Adipocyte (in vitro differentiated cells): ENCODE measurements at regions not wholly inside any gene's neighbourhood (a gene's known extent, or its start where the extent isn't known, plus 50 kb on each side); places are given as distances from the start of the nearest gene placed in this dataset.

Experiments
- DNase-seq: peaks from one replicate; pipeline ENCODE4 v3.0.0-alpha.2; 2015; ENCODE audit warnings: low read depth
- H3K27me3 ChIP-seq: replicated peaks from 2 replicates; pipeline ENCODE4 v1.7.0; 2013; ENCODE audit warnings: mild to moderate bottlenecking, low read length, moderate library complexity; ENCODE audit not compliant: control insufficient read depth, insufficient read depth
- H3K36me3 ChIP-seq: 2 replicates; pipeline ENCODE4 v1.7.0; 2013; ENCODE audit warnings: low read length, mild to moderate bottlenecking, moderate library complexity; ENCODE audit not compliant: control insufficient read depth, insufficient read depth, severe bottlenecking
- H3K4me1 ChIP-seq: 2 replicates; pipeline ENCODE4 v1.7.0; 2013; ENCODE audit warnings: mild to moderate bottlenecking, low read length, moderate library complexity; ENCODE audit not compliant: control insufficient read depth, insufficient read depth
- H3K4me3 ChIP-seq: 2 replicates; pipeline ENCODE4 v1.7.0; 2013; ENCODE audit warnings: mild to moderate bottlenecking, low read length, moderate library complexity
- H3K9ac ChIP-seq: 2 replicates; pipeline ENCODE4 v1.7.0; 2013; ENCODE audit warnings: mild to moderate bottlenecking, low read length, moderate library complexity
- H3K9me3 ChIP-seq: 2 replicates; pipeline ENCODE4 v1.7.0; 2013; ENCODE audit warnings: mild to moderate bottlenecking, low read length, moderate library complexity; ENCODE audit not compliant: control insufficient read depth

DNA sequence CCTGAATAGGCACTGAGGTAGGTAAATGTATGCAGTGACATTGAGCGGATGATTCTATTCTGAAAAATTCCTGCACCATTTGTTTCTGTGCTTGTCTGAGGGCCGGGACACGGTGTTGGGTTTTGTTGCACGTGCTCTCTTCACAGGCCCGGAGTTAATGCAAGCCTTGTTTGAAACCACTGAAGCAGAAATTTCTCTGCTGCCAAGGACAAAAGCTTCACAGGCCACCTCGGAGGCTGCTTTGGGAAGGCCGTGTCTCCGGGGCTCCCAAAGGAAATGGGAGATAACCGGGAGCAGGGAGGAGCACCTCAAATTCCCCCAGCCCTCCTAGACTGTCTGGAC, 179.4 kb downstream of the OPA1 start:
- Histone ChIP-seq H3K9ac (no peak overlapping the region), H3K4me1 (peaks cover 26% of the 10 kb centered on the region), H3K4me3 (no peak overlapping the region), H3K36me3 (no peaks in the 10 kb centered on the region), H3K9me3 (no peaks in the 10 kb centered on the region), H3K27me3 (peaks cover 32% of the 10 kb centered on the region)
- no peak for DNase-seq

DNA sequence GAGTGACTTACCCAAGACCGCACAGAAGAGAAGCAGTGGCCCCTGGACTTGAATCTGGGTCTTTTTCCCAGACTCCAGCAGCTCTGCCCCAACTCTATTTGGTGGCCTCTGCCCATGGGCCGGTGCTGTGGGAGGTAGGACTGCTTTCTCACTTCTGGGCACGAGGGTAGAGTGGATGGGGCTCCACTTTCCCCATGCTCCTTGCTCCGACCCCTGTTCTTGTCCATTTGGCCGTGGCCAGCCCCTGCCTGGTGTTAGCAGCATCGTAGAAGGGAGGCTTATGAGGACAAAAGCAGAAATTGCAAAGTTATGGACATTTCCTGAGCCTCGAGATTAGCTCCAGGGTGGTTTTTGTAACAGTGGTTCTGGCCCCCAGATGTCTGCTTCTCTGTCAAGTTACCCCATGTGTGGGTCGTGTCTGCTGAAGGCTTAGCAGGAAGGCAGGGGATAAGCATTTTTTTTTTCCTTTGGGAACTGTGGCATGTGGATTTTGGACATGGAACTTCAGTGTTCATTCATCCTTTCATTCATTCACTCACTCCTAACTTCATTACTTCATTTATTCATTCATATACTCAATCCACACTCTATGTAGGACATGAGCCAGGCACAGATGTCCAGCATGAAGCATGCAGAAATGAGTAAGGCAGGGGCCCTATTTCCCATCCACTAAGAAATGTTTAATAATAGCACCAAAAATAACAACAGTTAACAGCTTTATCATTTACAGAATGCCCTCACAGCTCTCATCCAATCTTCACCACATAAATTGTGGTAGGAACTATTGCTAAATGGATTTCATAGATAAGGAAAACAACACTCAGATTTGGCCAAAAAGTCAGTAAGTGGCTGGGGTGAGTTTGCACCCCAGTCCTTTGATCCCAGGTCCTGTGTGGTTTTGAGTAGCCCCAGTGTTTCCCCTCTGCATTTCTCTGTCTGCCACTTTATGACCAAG, 180.5 kb downstream of the OPA1 start:
- H3K36me3 ChIP-seq: no peaks in the 10 kb centered on the region
- H3K9ac ChIP-seq: no peak overlapping the region
- no peak overlapping the region for H3K4me3 ChIP-seq
- peaks cover 16% of the 10 kb centered on the region for H3K4me1 ChIP-seq
- no peaks in the 10 kb centered on the region for H3K9me3 ChIP-seq
- no peak for DNase-seq
- peaks cover 35% of the 10 kb centered on the region for H3K27me3 ChIP-seq

DNA sequence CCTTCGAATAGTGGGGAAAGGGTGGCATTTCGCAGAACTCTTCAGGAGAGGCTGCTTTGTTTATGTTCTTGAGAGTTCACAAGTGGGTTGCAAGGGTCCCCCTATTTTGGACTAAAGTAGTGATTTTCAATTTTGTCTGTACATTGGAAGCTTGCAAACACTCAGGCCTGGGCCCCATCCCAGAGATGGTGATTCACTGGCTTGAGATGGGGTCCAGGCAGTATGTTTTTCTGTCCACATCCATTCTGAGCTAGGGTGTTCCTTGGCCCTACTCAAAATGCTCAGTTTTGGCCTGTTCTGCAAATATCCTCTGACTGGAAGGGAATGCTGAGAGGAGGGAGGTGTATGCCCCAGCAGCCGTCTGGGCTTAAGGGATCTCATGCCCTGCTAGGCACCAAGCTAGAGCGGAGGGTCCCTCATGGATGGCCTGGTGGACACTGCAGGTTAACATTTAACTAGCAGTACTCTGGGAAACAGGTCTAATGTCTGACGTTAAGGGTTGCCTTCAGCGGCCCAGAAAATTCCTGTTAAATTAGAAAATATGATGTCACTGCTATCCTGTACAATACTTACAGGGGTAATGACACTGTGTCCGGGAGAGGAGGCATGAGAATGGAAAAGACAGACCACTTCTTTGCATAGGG, 181.4 kb downstream of the OPA1 start:
- Histone ChIP-seq H3K9ac (no peak overlapping the region), H3K9me3 (no peaks in the 10 kb centered on the region), H3K4me1 (peaks cover 16% of the 10 kb centered on the region), H3K36me3 (no peaks in the 10 kb centered on the region), H3K27me3 (peaks cover 44% of the 10 kb centered on the region), H3K4me3 (no peak overlapping the region)
- no peak for DNase-seq

DNA sequence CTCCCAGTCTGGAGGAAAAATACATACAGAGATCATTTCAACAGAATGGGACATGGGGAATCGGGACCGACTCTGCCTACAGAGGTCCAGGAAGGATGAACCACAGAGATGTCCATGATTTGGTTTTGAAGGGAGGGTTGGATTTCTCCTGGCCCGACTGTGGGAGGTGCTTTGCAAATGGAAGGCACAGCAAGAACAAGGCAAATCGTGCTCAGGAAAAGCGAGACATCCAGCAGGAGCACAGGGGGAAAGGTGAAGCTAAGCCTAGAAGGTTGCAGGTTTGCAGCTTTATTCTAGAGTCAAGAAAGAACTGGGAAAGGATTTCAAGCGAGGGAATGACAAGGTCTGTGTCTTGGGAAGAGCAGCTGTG, 181.9 kb downstream of the OPA1 start:
- H3K27me3 ChIP-seq: peaks cover 48% of the 10 kb centered on the region
- DNase-seq: no peak
- no peaks in the 10 kb centered on the region for H3K36me3 ChIP-seq
- H3K9ac ChIP-seq: no peak overlapping the region
- H3K9me3 ChIP-seq: no peaks in the 10 kb centered on the region
- H3K4me1 ChIP-seq: peaks cover 16% of the 10 kb centered on the region
- H3K4me3 ChIP-seq: no peak overlapping the region

DNA sequence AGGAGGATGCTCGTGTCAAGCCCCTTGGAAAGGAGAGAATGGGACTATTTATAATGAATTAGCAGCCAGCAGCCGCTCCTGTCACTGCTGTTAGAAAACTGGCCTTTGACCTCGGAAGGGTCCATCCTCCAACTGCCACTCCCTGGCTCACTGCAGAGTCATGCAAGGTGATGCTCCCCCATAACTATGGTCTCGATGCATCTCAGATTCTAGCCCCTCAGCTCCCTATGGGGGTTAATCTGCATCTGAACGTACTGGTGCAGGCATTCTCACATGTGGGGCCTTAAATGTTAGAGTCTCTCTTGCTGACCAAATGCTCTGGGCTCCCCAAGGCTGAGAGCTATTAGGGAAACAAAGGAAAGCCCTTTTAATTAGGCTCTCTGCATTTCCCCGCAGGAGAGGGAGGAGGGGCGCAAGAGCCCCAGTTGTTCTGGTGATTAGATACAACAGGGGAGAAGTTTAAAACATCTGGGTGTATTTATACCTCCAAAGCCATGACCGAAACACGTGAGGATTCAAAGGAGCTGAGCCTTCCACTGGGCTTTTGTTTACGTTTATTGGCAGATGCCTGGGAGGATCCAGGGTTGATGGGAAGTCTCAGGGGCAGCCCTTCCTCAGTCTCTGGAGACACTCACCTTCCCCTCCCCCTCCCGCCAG, 182.5 kb downstream of the OPA1 start:
- Histone ChIP-seq H3K9me3 (no peaks in the 10 kb centered on the region), H3K4me1 (peaks cover 18% of the 10 kb centered on the region), H3K36me3 (no peaks in the 10 kb centered on the region), H3K4me3 (no peak overlapping the region), H3K27me3 (peaks cover 52% of the 10 kb centered on the region), H3K9ac (no peak overlapping the region)
- no peak for DNase-seq

DNA sequence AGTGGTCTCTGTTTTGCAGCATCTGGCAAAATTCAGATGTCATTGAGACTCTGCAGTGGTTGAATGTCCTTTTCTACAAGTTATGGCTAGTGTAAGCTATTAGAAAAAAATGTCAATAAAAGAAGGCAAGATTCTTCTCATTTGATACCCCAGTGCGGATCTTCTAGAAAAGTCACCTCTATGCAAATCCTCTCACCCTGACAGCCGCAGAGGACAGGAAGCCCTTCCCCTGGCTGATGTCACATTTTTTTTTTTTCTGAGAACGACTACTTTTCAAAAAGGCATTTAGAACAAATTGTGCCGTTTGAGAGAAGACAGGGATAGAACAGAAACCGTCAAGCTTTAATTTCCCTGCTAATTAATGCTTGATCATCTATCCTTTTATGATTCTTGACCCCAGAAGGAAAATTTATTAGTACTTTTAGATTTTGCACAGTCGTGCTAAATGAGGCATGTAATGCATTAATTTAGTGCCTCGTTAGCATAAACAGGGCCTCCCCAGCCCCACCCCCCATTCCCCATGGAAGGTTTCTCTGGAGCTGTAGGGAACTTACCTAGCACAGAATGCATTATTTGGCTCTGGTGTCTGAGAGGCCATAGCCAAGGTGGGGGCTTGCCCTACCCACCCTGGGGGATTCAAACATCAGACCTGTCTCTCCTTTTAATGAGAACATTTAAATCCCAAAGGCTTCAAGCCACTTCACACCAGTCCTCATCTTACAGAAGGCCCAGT, 183.8 kb downstream of the OPA1 start:
- Histone ChIP-seq H3K27me3 (peaks cover 45% of the 10 kb centered on the region), H3K4me3 (no peak overlapping the region), H3K36me3 (no peaks in the 10 kb centered on the region), H3K9me3 (no peaks in the 10 kb centered on the region), H3K9ac (no peak overlapping the region), H3K4me1 (peaks cover 20% of the 10 kb centered on the region)
- no peak for DNase-seq

DNA sequence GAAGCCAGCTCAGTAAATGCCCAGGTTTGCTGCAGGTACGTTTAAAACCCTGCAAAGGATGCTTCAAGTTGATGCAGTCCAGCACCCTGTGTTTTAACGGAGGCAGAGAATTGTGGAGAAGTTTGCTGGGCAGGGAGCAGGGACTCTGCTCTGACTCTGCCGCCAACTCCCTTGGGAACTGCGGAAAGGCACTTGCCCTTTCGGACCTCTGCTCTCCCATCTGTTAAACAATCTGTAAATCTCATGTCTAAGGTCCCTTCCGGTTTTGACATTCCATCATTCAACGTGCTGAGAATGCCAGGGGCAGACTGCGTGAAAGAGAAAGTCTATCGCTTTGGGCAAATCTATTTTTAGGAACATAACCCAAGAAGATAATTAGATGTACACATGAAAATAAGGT, 184.5 kb downstream of the OPA1 start:
- no peaks in the 10 kb centered on the region for H3K36me3 ChIP-seq
- H3K4me3 ChIP-seq: no peak overlapping the region
- H3K27me3 ChIP-seq: peaks cover 45% of the 10 kb centered on the region
- peaks cover 20% of the 10 kb centered on the region for H3K4me1 ChIP-seq
- H3K9ac ChIP-seq: no peak overlapping the region
- DNase-seq: no peak
- H3K9me3 ChIP-seq: no peaks in the 10 kb centered on the region

DNA sequence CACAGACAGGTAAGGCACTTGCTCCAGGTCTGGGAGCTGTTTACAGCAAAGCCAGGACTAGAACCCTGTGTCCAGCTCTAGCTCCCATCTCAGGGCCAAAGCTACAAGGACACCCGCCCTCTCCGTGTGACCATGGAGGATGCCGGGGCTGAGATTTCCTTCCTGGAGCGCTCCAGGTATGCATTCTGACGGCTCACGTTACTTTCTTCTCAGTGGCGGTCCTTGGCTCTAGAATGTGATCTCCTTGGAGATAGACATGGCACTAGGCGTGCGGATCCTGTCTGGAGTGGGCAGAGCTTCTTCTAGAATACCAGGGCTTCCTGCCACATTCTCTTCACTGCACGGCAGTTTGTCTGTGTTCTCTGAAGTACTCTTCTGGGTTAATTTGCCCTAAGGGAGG, 185.7 kb downstream of the OPA1 start:
- Histone ChIP-seq H3K4me1 (peaks cover 14% of the 10 kb centered on the region), H3K4me3 (no peak overlapping the region), H3K9ac (no peak overlapping the region), H3K27me3 (peaks cover 53% of the 10 kb centered on the region), H3K36me3 (no peaks in the 10 kb centered on the region), H3K9me3 (no peaks in the 10 kb centered on the region)
- DNase-seq: no peak

DNA sequence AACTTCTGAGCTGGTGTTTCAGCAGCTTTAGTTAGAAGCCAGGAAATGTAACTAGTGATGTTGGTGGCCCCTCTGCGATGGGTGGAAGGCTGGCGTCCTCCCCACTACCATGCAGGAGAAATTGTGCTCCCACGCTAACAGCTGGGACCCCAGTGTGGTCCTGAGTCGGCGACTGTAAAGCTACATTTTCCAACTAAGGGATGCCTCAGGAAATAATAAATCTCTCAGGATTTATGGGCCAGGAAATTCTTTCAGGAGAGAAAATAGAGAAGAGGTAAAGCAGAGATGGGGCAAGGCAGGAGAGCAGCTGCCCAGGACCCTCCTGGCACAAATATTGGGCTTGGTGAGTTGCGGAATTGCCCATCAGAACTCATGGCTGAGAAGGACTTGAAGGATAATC, 186.9 kb downstream of the OPA1 start:
- no peaks in the 10 kb centered on the region for H3K36me3 ChIP-seq
- H3K9ac ChIP-seq: no peak overlapping the region
- H3K4me3 ChIP-seq: no peak overlapping the region
- peaks cover 58% of the 10 kb centered on the region for H3K27me3 ChIP-seq
- no peaks in the 10 kb centered on the region for H3K9me3 ChIP-seq
- H3K4me1 ChIP-seq: peaks cover 4% of the 10 kb centered on the region
- DNase-seq: no peak

DNA sequence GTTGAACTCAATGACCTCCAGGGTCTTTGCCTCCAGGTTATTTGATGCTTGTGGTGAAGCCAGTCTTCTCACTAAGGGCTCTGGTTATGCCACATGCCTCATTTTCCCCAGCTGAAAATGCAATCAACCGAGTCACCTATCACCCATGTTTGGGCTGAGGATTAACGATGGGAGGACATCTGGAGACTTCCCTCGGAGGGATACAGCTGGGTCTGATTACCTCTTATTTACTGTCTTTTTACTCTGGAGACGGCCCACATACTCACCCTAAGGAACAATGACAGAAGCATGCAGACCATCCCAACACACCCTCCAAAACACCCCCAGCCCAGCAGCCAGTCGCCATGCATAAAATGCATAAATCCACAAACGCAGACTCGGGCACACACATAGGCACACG, 187.4 kb downstream of the OPA1 start:
- Histone ChIP-seq H3K4me1 (peaks cover 4% of the 10 kb centered on the region), H3K36me3 (no peaks in the 10 kb centered on the region), H3K9ac (no peak overlapping the region), H3K27me3 (peaks cover 56% of the 10 kb centered on the region), H3K4me3 (no peak overlapping the region), H3K9me3 (no peaks in the 10 kb centered on the region)
- DNase-seq: no peak
